Testis (tissue), 2 donors: ENCODE measurements at regions not wholly inside any gene's neighbourhood (a gene's known extent, or its start where the extent isn't known, plus 50 kb on each side); places are given as distances from the start of the nearest gene placed in this dataset.

Experiments used
- POLR2A ChIP-seq: fragments of 450-650 bp; IDR thresholded peaks from one replicate; pipeline ENCODE4 v1.6.1; 2017; ENCODE audit warnings: antibody characterized with exemption, mild to moderate bottlenecking, moderate library complexity
- TF ChIP-seq, protein P1 (sequence below), 3 experiments: fragments of 450-650 bp in 2 of 3; fragments of 200-600 bp in 1 of 3; sonication (generic) in 1 of 3; IDR thresholded peaks; one replicate each; pipeline ENCODE4 v1.5.1; 2016 to 2019; ENCODE audit warnings: antibody characterized with exemption in 3 of 3, mild to moderate bottlenecking in 2 of 3, moderate library complexity in 1 of 3

DNA sequence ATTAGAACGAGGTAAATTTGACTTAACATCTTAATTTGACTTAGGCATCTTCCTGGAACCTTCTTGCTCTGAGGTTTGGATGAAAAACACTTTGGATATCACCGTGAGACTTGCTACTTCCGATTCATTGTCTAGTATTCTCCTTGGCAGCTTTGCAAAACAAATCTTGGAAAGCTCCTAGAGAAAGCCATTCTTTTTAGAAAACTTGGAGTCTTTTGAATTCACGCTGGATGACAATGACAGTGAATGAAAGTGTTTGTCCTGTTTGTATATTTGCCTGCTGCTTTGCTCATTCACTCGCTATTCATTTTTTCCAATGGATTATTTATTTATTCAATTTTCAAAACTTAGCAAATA lies 222.1 kb upstream of the HMGA2 start:
- TF ChIP-seq, protein P1, sequence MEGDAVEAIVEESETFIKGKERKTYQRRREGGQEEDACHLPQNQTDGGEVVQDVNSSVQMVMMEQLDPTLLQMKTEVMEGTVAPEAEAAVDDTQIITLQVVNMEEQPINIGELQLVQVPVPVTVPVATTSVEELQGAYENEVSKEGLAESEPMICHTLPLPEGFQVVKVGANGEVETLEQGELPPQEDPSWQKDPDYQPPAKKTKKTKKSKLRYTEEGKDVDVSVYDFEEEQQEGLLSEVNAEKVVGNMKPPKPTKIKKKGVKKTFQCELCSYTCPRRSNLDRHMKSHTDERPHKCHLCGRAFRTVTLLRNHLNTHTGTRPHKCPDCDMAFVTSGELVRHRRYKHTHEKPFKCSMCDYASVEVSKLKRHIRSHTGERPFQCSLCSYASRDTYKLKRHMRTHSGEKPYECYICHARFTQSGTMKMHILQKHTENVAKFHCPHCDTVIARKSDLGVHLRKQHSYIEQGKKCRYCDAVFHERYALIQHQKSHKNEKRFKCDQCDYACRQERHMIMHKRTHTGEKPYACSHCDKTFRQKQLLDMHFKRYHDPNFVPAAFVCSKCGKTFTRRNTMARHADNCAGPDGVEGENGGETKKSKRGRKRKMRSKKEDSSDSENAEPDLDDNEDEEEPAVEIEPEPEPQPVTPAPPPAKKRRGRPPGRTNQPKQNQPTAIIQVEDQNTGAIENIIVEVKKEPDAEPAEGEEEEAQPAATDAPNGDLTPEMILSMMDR (IDR thresholded peaks at IDR 0.05) = no peak
- no peak for TF ChIP-seq POLR2A
